ENCODE measurements at regions not wholly inside any gene's neighbourhood (a gene's known extent, or its start where the extent isn't known, plus 50 kb on each side); places are given as distances from the start of the nearest gene placed in this dataset.

DNA sequence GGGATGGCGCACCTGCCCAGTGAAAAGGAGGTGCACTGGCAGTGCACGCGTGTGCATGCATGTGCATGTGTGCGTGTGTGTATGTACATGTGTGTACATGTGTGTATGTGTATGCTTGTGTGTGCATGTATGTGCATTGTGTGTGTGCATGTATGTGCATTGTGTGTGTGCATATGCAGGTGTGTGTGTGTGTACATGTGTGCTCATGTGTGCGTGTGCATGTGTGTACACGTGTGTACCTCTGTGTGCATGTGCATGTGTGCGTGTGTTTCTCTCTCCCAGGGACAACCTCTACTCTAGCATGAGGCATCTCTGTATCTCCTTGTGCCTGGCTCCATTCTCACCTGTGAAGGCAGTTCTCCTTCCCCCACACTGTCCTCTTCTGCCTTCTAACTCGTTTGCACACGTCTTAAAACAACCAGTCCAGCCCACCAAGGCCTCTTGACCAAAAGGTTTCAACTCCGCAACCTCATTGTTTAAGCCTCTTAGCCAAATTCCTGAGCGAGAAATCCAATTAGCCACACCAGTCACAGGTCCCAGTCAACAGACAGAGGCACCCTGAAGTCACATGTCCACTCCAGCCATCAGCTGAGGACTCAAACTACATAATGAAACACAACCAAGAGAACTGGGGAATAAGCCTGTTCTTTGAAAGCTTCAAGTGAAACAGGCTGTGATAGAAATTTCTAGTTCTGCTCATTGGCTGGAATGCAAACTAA is 103.5 kb upstream of the PTPRT start:
- H3K36me3 ChIP-seq: no peaks in the 10 kb centered on the region
- TF ChIP-seq, protein P1, sequence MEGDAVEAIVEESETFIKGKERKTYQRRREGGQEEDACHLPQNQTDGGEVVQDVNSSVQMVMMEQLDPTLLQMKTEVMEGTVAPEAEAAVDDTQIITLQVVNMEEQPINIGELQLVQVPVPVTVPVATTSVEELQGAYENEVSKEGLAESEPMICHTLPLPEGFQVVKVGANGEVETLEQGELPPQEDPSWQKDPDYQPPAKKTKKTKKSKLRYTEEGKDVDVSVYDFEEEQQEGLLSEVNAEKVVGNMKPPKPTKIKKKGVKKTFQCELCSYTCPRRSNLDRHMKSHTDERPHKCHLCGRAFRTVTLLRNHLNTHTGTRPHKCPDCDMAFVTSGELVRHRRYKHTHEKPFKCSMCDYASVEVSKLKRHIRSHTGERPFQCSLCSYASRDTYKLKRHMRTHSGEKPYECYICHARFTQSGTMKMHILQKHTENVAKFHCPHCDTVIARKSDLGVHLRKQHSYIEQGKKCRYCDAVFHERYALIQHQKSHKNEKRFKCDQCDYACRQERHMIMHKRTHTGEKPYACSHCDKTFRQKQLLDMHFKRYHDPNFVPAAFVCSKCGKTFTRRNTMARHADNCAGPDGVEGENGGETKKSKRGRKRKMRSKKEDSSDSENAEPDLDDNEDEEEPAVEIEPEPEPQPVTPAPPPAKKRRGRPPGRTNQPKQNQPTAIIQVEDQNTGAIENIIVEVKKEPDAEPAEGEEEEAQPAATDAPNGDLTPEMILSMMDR (IDR thresholded peaks at IDR 0.05): no peak
- TF ChIP-seq EP300 (IDR thresholded peaks at IDR 0.05): no peak
- TF ChIP-seq POLR2AphosphoS5 (IDR thresholded peaks at IDR 0.05): no peak
- no peak for TF ChIP-seq POLR2A (IDR thresholded peaks at IDR 0.05)
- H3K4me3 ChIP-seq: no peak overlapping the region
- peaks cover 0 to 28% (median 0%) of the 10 kb centered on the region in 3 donors for H3K9me3 ChIP-seq
- WGBS, 2 donors (ENCODE audit: low coverage in 1 of 2): 40 to 66% methylated on average over 4 to 6 of the region's 11 CpGs
- ATAC-seq: no peak
- no peak overlapping the region for H3K27ac ChIP-seq
- no peaks in the 10 kb centered on the region for H3K27me3 ChIP-seq
- H3K4me1 ChIP-seq: no peaks in the 10 kb centered on the region

GRCh38 chr20:43292222-43292621 is 102.5 kb upstream of the PTPRT start:
- H3K27ac ChIP-seq: no peak overlapping the region
- no peaks in the 10 kb centered on the region for H3K4me1 ChIP-seq

GRCh38 chr20:43287637-43288036 is 97.9 kb upstream of the PTPRT start:
- 50 to 77% methylated on average over 2 of the region's 2 CpGs for whole genome bisulfite sequencing, 2 donors (ENCODE audit: low coverage in 1 of 2)
- no peaks in the 10 kb centered on the region for H3K36me3 ChIP-seq
- TF ChIP-seq, protein P1 (IDR thresholded peaks at IDR 0.05): no peak
- TF ChIP-seq EP300 (IDR thresholded peaks at IDR 0.05): no peak
- TF ChIP-seq POLR2A (IDR thresholded peaks at IDR 0.05): no peak
- TF ChIP-seq POLR2AphosphoS5 (IDR thresholded peaks at IDR 0.05): no peak
- H3K9me3 ChIP-seq: peaks cover 0 to 13% (median 0%) of the 10 kb centered on the region in 3 donors
- ATAC-seq: no peak
- no peak overlapping the region for H3K27ac ChIP-seq
- no peak overlapping the region for H3K4me3 ChIP-seq
- no peaks in the 10 kb centered on the region for H3K4me1 ChIP-seq
- peaks cover 5% of the 10 kb centered on the region for H3K27me3 ChIP-seq

More at GRCh38 chr20:43292222-43292621, 102.5 kb upstream of the PTPRT start:
- H3K9me3 ChIP-seq: peaks cover 0 to 26% (median 0%) of the 10 kb centered on the region in 3 donors
- H3K36me3 ChIP-seq: no peaks in the 10 kb centered on the region
- WGBS, 2 donors (ENCODE audit: low coverage in 1 of 2): 59 to 92% methylated on average over 2 to 3 of the region's 3 CpGs
- H3K27me3 ChIP-seq: no peaks in the 10 kb centered on the region
- H3K4me3 ChIP-seq: no peak overlapping the region
- ATAC-seq: no peak
- TF ChIP-seq, protein P1 (IDR thresholded peaks at IDR 0.05): no peak
- TF ChIP-seq EP300 (IDR thresholded peaks at IDR 0.05) (no peak), POLR2A (IDR thresholded peaks at IDR 0.05) (no peak), POLR2AphosphoS5 (IDR thresholded peaks at IDR 0.05) (no peak)

DNA sequence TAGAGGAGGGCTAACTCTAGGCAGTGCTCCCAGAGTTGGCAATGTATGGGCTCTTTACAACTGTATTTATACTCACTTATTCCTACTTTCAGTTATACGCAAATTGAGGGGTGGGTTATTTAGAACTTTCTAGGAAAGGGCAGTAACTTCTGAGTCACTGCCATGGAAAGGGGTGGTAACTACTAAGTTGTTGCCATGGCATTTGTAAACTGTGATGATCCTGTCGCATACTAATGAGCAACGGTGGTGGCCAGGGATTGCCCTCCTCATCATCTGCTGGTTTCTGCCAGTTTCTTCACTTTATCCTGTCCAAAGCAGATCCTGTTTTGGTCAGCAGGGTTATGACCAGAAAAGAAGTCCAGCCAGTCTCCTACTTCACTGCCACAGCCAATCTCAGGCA is 95.5 kb upstream of the PTPRT start:
- H3K4me3 ChIP-seq: no peak overlapping the region
- no peak overlapping the region for H3K27ac ChIP-seq
- H3K4me1 ChIP-seq: no peaks in the 10 kb centered on the region
- no peak for ATAC-seq
- H3K27me3 ChIP-seq: peaks cover 5% of the 10 kb centered on the region
- H3K36me3 ChIP-seq: no peaks in the 10 kb centered on the region
- peaks cover 0 to 13% (median 0%) of the 10 kb centered on the region in 3 donors for H3K9me3 ChIP-seq
- 68 to 95% methylated on average over 2 to 3 of the region's 3 CpGs for WGBS, 2 donors (ENCODE audit: low coverage in 1 of 2)
- TF ChIP-seq POLR2AphosphoS5 (IDR thresholded peaks at IDR 0.05): no peak
- no peak for TF ChIP-seq POLR2A (IDR thresholded peaks at IDR 0.05)
- no peak for TF ChIP-seq EP300 (IDR thresholded peaks at IDR 0.05)
- TF ChIP-seq, protein P1 (IDR thresholded peaks at IDR 0.05): no peak

- no peak for ATAC-seq
- Histone ChIP-seq H3K9me3 (peaks cover 0 to 16% (median 0%) of the 10 kb centered on the region in 3 donors), H3K4me3 (no peak overlapping the region), H3K4me1 (no peaks in the 10 kb centered on the region), H3K27me3 (peaks cover 5% of the 10 kb centered on the region), H3K36me3 (no peaks in the 10 kb centered on the region), H3K27ac (no peak overlapping the region)
- TF ChIP-seq, protein P1 (IDR thresholded peaks at IDR 0.05): no peak
- WGBS, 2 donors (ENCODE audit: low coverage in 1 of 2): 86 to 90% methylated on average over 1 to 2 of the region's 2 CpGs
Measured at GRCh38 chr20:43284486-43284885, 94.8 kb upstream of the PTPRT start.

Data from gastroesophageal sphincter (tissue), 4 donors.